Esophagus squamous epithelium (tissue), 4 donors: ENCODE measurements at regions not wholly inside any gene's neighbourhood (a gene's known extent, or its start where the extent isn't known, plus 50 kb on each side); places are given as distances from the start of the nearest gene placed in this dataset.

Source experiments
- CTCF ChIP-seq, 6 experiments: fragments of 450-650 bp in 4 of 6; fragments of 200-600 bp in 2 of 6; sonication (generic) in 2 of 6; IDR thresholded peaks; one replicate each; pipeline ENCODE4 v1.5.1; 2016 to 2019; ENCODE audit warnings: antibody characterized with exemption in 6 of 6, mild to moderate bottlenecking in 4 of 6, moderate library complexity in 4 of 6
- POLR2A ChIP-seq, 4 donors: fragments of 450-650 bp; IDR thresholded peaks; one replicate each; pipeline ENCODE4 v1.6.1; 2017; ENCODE audit warnings: antibody characterized with exemption in 4 of 4, mild to moderate bottlenecking in 4 of 4, moderate library complexity in 3 of 4

GRCh38 chr7:46054272-46054671, 133.2 kb upstream of the IGFBP3 start:
- TF ChIP-seq CTCF (IDR thresholded peaks at IDR 0.05) = no peak
- no peak for TF ChIP-seq POLR2A (IDR thresholded peaks at IDR 0.05)
